ENCODE measurements at regions not wholly inside any gene's neighbourhood (a gene's known extent, or its start where the extent isn't known, plus 50 kb on each side); places are given as distances from the start of the nearest gene placed in this dataset.

DNA sequence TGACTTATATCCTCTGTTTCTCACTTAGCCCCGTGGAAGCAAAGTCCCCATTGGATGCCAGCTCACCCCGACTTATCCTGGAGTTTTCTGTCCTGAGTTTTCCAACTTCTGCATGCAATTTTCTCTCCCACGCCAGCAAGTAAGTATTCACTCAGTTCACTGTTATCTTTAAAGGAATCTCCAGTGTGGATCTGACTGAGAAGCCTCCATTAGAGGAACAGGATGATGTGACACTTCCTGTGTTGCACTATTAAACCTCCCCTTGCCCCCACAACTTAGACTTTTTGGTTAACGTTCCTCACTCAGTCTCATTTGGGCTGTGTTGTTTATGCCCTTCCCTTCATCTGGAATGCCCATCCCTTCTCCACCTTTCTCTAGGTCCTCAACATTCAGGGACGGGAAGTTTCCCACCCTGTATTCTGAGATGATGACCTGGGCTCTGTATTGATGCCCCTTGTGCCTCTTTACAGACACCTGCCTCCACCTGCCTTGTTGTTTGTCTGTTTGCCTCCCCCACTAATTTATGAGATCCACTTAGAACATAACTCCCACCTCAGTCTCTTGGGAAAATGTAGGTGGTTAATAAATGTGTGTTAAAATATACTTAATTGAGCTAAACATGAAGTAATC is 536.1 kb upstream of the RAB6C start:
- H3K9me3 Mint-ChIP-seq (ENCODE audit: unreplicated experiment), result no peaks in the 10 kb centered on the region
- TF ChIP-seq, protein P1, sequence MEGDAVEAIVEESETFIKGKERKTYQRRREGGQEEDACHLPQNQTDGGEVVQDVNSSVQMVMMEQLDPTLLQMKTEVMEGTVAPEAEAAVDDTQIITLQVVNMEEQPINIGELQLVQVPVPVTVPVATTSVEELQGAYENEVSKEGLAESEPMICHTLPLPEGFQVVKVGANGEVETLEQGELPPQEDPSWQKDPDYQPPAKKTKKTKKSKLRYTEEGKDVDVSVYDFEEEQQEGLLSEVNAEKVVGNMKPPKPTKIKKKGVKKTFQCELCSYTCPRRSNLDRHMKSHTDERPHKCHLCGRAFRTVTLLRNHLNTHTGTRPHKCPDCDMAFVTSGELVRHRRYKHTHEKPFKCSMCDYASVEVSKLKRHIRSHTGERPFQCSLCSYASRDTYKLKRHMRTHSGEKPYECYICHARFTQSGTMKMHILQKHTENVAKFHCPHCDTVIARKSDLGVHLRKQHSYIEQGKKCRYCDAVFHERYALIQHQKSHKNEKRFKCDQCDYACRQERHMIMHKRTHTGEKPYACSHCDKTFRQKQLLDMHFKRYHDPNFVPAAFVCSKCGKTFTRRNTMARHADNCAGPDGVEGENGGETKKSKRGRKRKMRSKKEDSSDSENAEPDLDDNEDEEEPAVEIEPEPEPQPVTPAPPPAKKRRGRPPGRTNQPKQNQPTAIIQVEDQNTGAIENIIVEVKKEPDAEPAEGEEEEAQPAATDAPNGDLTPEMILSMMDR (IDR thresholded peaks at IDR 0.05; ENCODE audit: partially characterized antibody, unreplicated experiment), result no peak
- H3K27ac Mint-ChIP-seq (ENCODE audit: unreplicated experiment), result no peak overlapping the region
- H3K36me3 Mint-ChIP-seq (ENCODE audit: unreplicated experiment), result no peaks in the 10 kb centered on the region
- H3K4me1 Mint-ChIP-seq (ENCODE audit: low read depth, unreplicated experiment), result peaks cover 22% of the 10 kb centered on the region
- H3K4me3 Mint-ChIP-seq (ENCODE audit: unreplicated experiment), result no peak overlapping the region
- no peak for DNase-seq
- H3K27me3 Mint-ChIP-seq (ENCODE audit: unreplicated experiment), result no peaks in the 10 kb centered on the region

DNA sequence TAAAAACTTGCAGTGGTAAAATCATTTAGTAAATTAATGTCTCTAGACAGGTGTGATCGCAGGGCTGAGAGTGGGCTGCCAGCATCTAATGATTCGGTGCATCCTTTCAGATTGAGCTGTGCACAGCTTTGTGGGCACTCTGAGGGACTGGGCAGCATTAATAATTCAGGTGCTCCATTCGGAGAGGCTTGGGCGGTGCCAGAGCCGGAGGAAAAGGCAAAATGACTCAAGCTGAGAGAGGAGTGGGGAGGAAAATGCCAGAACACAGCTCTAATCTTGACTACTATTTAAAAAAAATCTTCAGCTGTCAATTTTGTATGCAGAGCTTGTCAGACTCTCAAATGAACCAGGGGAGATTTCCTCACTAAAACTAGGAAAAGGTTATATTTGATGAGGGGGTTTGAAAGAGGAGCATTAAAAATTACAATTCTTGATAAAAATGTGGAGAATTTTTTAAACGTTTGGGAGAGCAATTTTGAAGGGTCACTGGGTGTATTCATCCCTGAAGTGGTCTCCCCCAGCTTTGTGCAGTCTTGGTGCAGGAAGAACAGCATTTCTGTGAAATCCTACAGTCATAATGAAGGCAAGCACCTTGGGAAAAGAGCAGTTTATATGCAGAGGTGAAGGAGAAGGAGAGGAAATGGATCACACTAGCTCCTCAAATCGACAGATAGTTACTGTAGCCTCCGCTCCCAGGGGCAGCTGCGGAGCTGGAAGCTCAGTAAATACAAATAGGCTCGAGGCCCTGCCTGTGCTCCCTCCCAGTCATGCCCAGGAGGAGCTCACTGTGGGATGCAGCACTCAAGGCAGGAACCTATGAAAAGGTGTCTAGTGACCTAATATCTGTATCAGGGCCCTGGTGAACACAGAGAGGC is 535.4 kb upstream of the RAB6C start:
- no peaks in the 10 kb centered on the region for H3K9me3 Mint-ChIP-seq (ENCODE audit: unreplicated experiment)
- TF ChIP-seq, protein P1 (IDR thresholded peaks at IDR 0.05; ENCODE audit: partially characterized antibody, unreplicated experiment), result no peak
- no peak for DNase-seq
- H3K27me3 Mint-ChIP-seq (ENCODE audit: unreplicated experiment), result no peaks in the 10 kb centered on the region
- no peaks in the 10 kb centered on the region for H3K36me3 Mint-ChIP-seq (ENCODE audit: unreplicated experiment)
- H3K27ac Mint-ChIP-seq (ENCODE audit: unreplicated experiment), result no peak overlapping the region
- H3K4me1 Mint-ChIP-seq (ENCODE audit: low read depth, unreplicated experiment), result peaks cover 22% of the 10 kb centered on the region
- no peak overlapping the region for H3K4me3 Mint-ChIP-seq (ENCODE audit: unreplicated experiment)

DNA sequence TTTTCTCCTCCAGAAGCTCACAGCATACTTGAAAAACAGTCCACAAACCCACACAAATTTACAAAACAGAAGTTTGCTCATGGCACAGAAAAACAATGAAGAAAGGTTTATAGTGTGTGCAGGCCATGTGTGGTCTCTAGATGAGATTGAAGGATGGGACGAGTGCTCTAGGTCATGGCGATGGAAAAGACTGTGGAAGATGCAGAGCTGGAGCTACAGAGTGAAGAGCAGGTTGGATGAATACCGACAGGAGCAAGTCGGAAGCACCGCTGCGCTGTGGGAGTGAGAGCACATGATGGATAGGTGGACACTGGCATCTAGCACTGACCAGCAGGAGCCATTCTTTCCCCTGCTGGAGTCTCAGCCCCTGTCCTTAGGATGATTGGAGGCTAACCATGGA is 534.7 kb upstream of the RAB6C start:
- Mint-ChIP-seq H3K27me3 (ENCODE audit: unreplicated experiment) (no peaks in the 10 kb centered on the region), H3K9me3 (ENCODE audit: unreplicated experiment) (no peaks in the 10 kb centered on the region), H3K27ac (ENCODE audit: unreplicated experiment) (no peak overlapping the region), H3K36me3 (ENCODE audit: unreplicated experiment) (no peaks in the 10 kb centered on the region), H3K4me1 (ENCODE audit: low read depth, unreplicated experiment) (peaks cover 22% of the 10 kb centered on the region), H3K4me3 (ENCODE audit: unreplicated experiment) (no peak overlapping the region)
- TF ChIP-seq, protein P1 (IDR thresholded peaks at IDR 0.05; ENCODE audit: partially characterized antibody, unreplicated experiment), result no peak
- no peak for DNase-seq

DNA sequence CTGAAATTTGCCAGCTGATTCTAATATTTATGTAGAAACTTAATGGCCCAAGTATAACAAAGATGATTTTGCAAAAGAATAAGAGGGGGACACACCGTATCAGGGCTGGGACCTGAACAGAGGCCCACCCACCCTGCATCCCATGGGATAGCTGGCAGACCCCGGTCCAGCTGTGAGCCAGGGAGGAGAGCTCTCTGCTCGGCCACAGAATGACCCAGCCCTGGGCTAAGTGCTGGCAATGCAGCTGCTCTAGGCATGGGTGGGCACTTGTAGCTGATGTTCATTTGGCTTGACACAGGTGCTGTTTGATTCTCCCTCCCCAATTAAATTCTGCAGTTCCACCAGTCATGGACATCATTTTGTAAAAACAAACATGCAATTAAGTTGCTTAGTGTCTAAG is 522.8 kb upstream of the RAB6C start:
- Mint-ChIP-seq H3K4me3 (ENCODE audit: unreplicated experiment) (no peak overlapping the region), H3K27ac (ENCODE audit: unreplicated experiment) (no peak overlapping the region), H3K27me3 (ENCODE audit: unreplicated experiment) (peaks cover 7% of the 10 kb centered on the region), H3K4me1 (ENCODE audit: low read depth, unreplicated experiment) (peaks cover 19% of the 10 kb centered on the region), H3K9me3 (ENCODE audit: unreplicated experiment) (no peaks in the 10 kb centered on the region), H3K36me3 (ENCODE audit: unreplicated experiment) (no peaks in the 10 kb centered on the region)
- no peak for DNase-seq
- TF ChIP-seq, protein P1 (IDR thresholded peaks at IDR 0.05; ENCODE audit: partially characterized antibody, unreplicated experiment), result no peak

DNA sequence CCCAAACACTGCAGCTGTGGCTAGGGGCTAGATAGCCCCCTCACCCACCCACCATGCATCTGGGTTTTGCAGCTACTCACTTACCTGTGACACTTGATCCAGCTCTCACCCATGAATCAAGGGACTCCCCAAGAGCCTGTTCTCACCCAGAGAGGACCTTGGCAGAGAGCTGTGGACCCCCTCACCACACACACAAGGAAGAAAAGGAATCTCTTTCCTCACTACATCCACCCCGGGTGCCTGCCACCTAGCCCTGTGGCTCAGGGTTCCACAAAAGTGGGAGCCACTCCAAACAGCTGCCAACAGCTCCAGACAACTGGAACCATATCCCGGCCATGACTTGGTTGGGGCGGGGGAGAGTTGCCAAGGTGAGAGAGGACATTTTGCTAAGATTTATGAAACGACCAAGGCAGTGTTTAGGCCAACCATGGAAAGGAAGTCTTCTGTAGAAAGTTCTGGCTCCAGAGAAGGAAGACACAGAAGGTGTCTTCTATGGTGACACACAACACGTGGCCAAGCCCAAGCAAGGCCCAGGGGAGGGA is 522.1 kb upstream of the RAB6C start:
- peaks cover 19% of the 10 kb centered on the region for H3K4me1 Mint-ChIP-seq (ENCODE audit: low read depth, unreplicated experiment)
- DNase-seq, result no peak
- H3K36me3 Mint-ChIP-seq (ENCODE audit: unreplicated experiment), result no peaks in the 10 kb centered on the region
- H3K27me3 Mint-ChIP-seq (ENCODE audit: unreplicated experiment), result peaks cover 7% of the 10 kb centered on the region
- TF ChIP-seq, protein P1 (IDR thresholded peaks at IDR 0.05; ENCODE audit: partially characterized antibody, unreplicated experiment), result no peak
- H3K9me3 Mint-ChIP-seq (ENCODE audit: unreplicated experiment), result no peaks in the 10 kb centered on the region
- H3K27ac Mint-ChIP-seq (ENCODE audit: unreplicated experiment), result no peak overlapping the region
- peak overlapping the region; percentile 34 for H3K4me3 Mint-ChIP-seq (ENCODE audit: unreplicated experiment)

All from glutamatergic neuron (in vitro differentiated cells).